GM21786 (cell line): ENCODE measurements at regions not wholly inside any gene's neighbourhood (a gene's known extent, or its start where the extent isn't known, plus 50 kb on each side); places are given as distances from the start of the nearest gene placed in this dataset.

ENCODE experiments used
- ATAC-seq: cut with Tn5 transposase; IDR thresholded peaks from one replicate; pipeline ENCODE4 v1.9.1; 2021; ENCODE audit not compliant: unreplicated experiment

- no peak for ATAC-seq
These were observed 665.5 kb downstream of the NYAP2 start for GRCh38 chr2:226064932-226065570.

- ATAC-seq: no peak
These were observed 664.4 kb downstream of the NYAP2 start for GRCh38 chr2:226063704-226064440.

GRCh38 chr2:226059961-226060627, 660.6 kb downstream of the NYAP2 start:
- ATAC-seq: no peak

GRCh38 chr2:226057914-226058313, 658.4 kb downstream of the NYAP2 start:
- no peak for ATAC-seq

- ATAC-seq: no peak
These were observed 657.9 kb downstream of the NYAP2 start for GRCh38 chr2:226057365-226057764.

- ATAC-seq: no peak
These were observed 653.4 kb downstream of the NYAP2 start for GRCh38 chr2:226052772-226053416.

- ATAC-seq: no peak
These were observed 651.3 kb downstream of the NYAP2 start for GRCh38 chr2:226050822-226051221.

- no peak for ATAC-seq
These were observed 649.1 kb downstream of the NYAP2 start for GRCh38 chr2:226048611-226049010.

GRCh38 chr2:226045080-226045479, 645.6 kb downstream of the NYAP2 start:
- no peak for ATAC-seq

- ATAC-seq: no peak
These were observed 640.9 kb downstream of the NYAP2 start for GRCh38 chr2:226040344-226040900.

- no peak for ATAC-seq
These were observed 638.0 kb downstream of the NYAP2 start for GRCh38 chr2:226037526-226037925.

GRCh38 chr2:226031647-226032501, 632.4 kb downstream of the NYAP2 start:
- no peak for ATAC-seq

GRCh38 chr2:226030788-226031646, 631.5 kb downstream of the NYAP2 start:
- no peak for ATAC-seq

GRCh38 chr2:226030369-226030768, 630.9 kb downstream of the NYAP2 start:
- no peak for ATAC-seq

- no peak for ATAC-seq
These were observed 624.4 kb downstream of the NYAP2 start for GRCh38 chr2:226023946-226024345.

GRCh38 chr2:226023383-226023782, 623.9 kb downstream of the NYAP2 start:
- ATAC-seq: no peak

- ATAC-seq: no peak
These were observed 621.4 kb downstream of the NYAP2 start for GRCh38 chr2:226020956-226021355.

- no peak for ATAC-seq
These were observed 620.7 kb downstream of the NYAP2 start for GRCh38 chr2:226020176-226020575.

- no peak for ATAC-seq
These were observed 619.1 kb downstream of the NYAP2 start for GRCh38 chr2:226018641-226019040.
